Uterus (tissue), 3 donors: ENCODE measurements at regions not wholly inside any gene's neighbourhood (a gene's known extent, or its start where the extent isn't known, plus 50 kb on each side); places are given as distances from the start of the nearest gene placed in this dataset.
"Not testable (repeated sequence)": the region's sequence is repeated elsewhere in the genome, so short reads cannot be mapped to it uniquely, and the experiment has no call there.

ENCODE experiments used
- DNase-seq, 2 donors: peaks; one replicate each; pipeline ENCODE4 v3.0.0-alpha.2; 2019 to 2020
- H3K27ac ChIP-seq, 2 donors: fragments of 200-600 bp; sonication (generic); 1 replicate in 1 of 2; 2 replicates in 1 of 2; pipeline ENCODE4 v1.5.1; 2016 to 2018
- H3K27me3 ChIP-seq, 2 donors: fragments of 200-600 bp; sonication (generic); one replicate each; pipeline ENCODE4 v1.5.1; 2018 to 2019; ENCODE audit warnings: control low read depth in 1 of 2
- H3K36me3 ChIP-seq, 2 donors: fragments of 200-600 bp; sonication (generic); one replicate each; pipeline ENCODE4 v1.5.1; 2019; ENCODE audit warnings: control low read depth in 1 of 2
- H3K4me1 ChIP-seq, 2 donors: fragments of 200-600 bp; sonication (generic); one replicate each; pipeline ENCODE4 v1.5.1; 2018 to 2019; ENCODE audit warnings: control low read depth in 1 of 2
- H3K4me3 ChIP-seq, 2 donors: fragments of 200-600 bp; sonication (generic); 1 replicate in 1 of 2; 2 replicates in 1 of 2; pipeline ENCODE4 v1.5.1; 2018 to 2019; ENCODE audit warnings: mild to moderate bottlenecking in 1 of 2
- H3K9me3 ChIP-seq, 2 donors: fragments of 200-600 bp; sonication (generic); one replicate each; pipeline ENCODE4 v1.5.1; 2019; ENCODE audit warnings: control low read depth in 1 of 2
- CTCF ChIP-seq, 4 experiments: fragments of 200-600 bp in 2 of 4; fragments of 450-650 bp in 2 of 4; sonication (generic) in 2 of 4; IDR thresholded peaks; one replicate each; pipeline ENCODE4 v1.5.1; 2016 to 2019; ENCODE audit warnings: antibody characterized with exemption in 4 of 4, mild to moderate bottlenecking in 2 of 4, moderate library complexity in 1 of 4
- POLR2A ChIP-seq, 2 donors: fragments of 450-650 bp; IDR thresholded peaks; one replicate each; pipeline ENCODE4 v1.6.1; 2016; ENCODE audit warnings: antibody characterized with exemption in 2 of 2, mild to moderate bottlenecking in 1 of 2, moderate library complexity in 1 of 2
- intact Hi-C: fragments of 100-400 bp; cut with DNase I; formaldehyde crosslinking; loops from one replicate; pipeline ENCODE4 v1.15.1; 2023; ENCODE audit warnings: low total_unique reads
- donor health status: DM: yes; HTN: yes; CAD: no.

- intact Hi-C loops = no loop called here
- H3K36me3 ChIP-seq = no peaks in the 10 kb centered on the region
- H3K27me3 ChIP-seq = no peaks in the 10 kb centered on the region
- H3K9me3 ChIP-seq = no peaks in the 10 kb centered on the region
- TF ChIP-seq CTCF (IDR thresholded peaks at IDR 0.05) (no peak), POLR2A (IDR thresholded peaks at IDR 0.05) (no peak)
- H3K27ac ChIP-seq = no peak overlapping the region
- H3K4me3 ChIP-seq = no peak overlapping the region
- H3K4me1 ChIP-seq = no peaks in the 10 kb centered on the region
- DNase-seq = no peak
These were observed 249.5 kb upstream of the SPHKAP start for GRCh38 chr2:228430986-228431385.

- no peak for DNase-seq
- H3K27me3 ChIP-seq = no peaks in the 10 kb centered on the region
- TF ChIP-seq CTCF (IDR thresholded peaks at IDR 0.05) = no peak
- no peaks in the 10 kb centered on the region for H3K9me3 ChIP-seq
- no peaks in the 10 kb centered on the region for H3K4me1 ChIP-seq
- H3K36me3 ChIP-seq = no peaks in the 10 kb centered on the region
- H3K4me3 ChIP-seq = no peak overlapping the region
- H3K27ac ChIP-seq = no peak overlapping the region
- intact Hi-C loops = no loop called here
These were observed 245.2 kb upstream of the SPHKAP start for GRCh38 chr2:228426502-228427216.

- H3K9me3 ChIP-seq, intact Hi-C loops: not testable (repeated sequence)
These were observed 244.0 kb upstream of the SPHKAP start for GRCh38 chr2:228425411-228426060.

GRCh38 chr2:228417956-228418355 is 236.5 kb upstream of the SPHKAP start:
- Histone ChIP-seq H3K4me1 (no peaks in the 10 kb centered on the region), H3K9me3 (no peaks in the 10 kb centered on the region), H3K36me3 (no peaks in the 10 kb centered on the region), H3K4me3 (no peak overlapping the region), H3K27ac (no peak overlapping the region), H3K27me3 (no peaks in the 10 kb centered on the region)
- DNase-seq = no peak
- no peak for TF ChIP-seq POLR2A (IDR thresholded peaks at IDR 0.05)
- TF ChIP-seq CTCF (IDR thresholded peaks at IDR 0.05) = no peak
- intact Hi-C loops = no loop called here

More at GRCh38 chr2:228425411-228426060, 244.0 kb upstream of the SPHKAP start:
- H3K36me3 ChIP-seq, H3K4me3 ChIP-seq, H3K27me3 ChIP-seq, DNase-seq, H3K27ac ChIP-seq, H3K4me1 ChIP-seq: not testable (repeated sequence)

- no peak for TF ChIP-seq POLR2A (IDR thresholded peaks at IDR 0.05)
- TF ChIP-seq CTCF (IDR thresholded peaks at IDR 0.05) = no peak
- H3K9me3 ChIP-seq = no peaks in the 10 kb centered on the region
- H3K4me3 ChIP-seq = no peak overlapping the region
- H3K27me3 ChIP-seq = no peaks in the 10 kb centered on the region
- no peak for DNase-seq
- H3K4me1 ChIP-seq = no peaks in the 10 kb centered on the region
- intact Hi-C loops = no loop called here
- no peak overlapping the region for H3K27ac ChIP-seq
- no peaks in the 10 kb centered on the region for H3K36me3 ChIP-seq
These were observed 236.0 kb upstream of the SPHKAP start for GRCh38 chr2:228417526-228417925.
